ENCODE measurements at regions not wholly inside any gene's neighbourhood (a gene's known extent, or its start where the extent isn't known, plus 50 kb on each side); places are given as distances from the start of the nearest gene placed in this dataset.

- no peaks in the 10 kb centered on the region for H3K79me2 ChIP-seq (ENCODE audit: control insufficient read depth, insufficient read depth, low read length)
- H3K27ac ChIP-seq (ENCODE audit: control insufficient read depth, insufficient read depth, low read length) = no peak overlapping the region
- no peak overlapping the region for H3K4me3 ChIP-seq (ENCODE audit: control insufficient read depth in 2 of 3, extremely low read depth in 1 of 3, insufficient read depth in 2 of 3, low read depth in 1 of 3, low read length in 3 of 3)
- FAIRE-seq = no peak
- DNase-seq (ENCODE audit: low read depth, low spot score) = no peak
- no peak overlapping the region for H2AFZ ChIP-seq (ENCODE audit: control insufficient read depth, low read length)
- dilution Hi-C loops (cut with MboI; ENCODE audit: extremely low pct_ligation_motif_present, low sequenced_read_pairs) = no loop called here
- H3K9me1 ChIP-seq (ENCODE audit: control insufficient read depth, extremely low read depth, insufficient read depth, low read length) = no peaks in the 10 kb centered on the region
- peaks cover 2% of the 10 kb centered on the region for H3K9me3 ChIP-seq (ENCODE audit: control insufficient read depth, low read depth, low read length)
- no peaks in the 10 kb centered on the region for H3K4me1 ChIP-seq (ENCODE audit: control insufficient read depth, extremely low read depth, insufficient read depth, low read length)
- H3K4me2 ChIP-seq (ENCODE audit: control insufficient read depth, extremely low read depth, insufficient read depth, low read depth, low read length) = no peak overlapping the region
- H3K9ac ChIP-seq (ENCODE audit: control insufficient read depth, extremely low read depth, insufficient read depth, low read length) = no peak overlapping the region
- TF ChIP-seq EZH2 (IDR thresholded peaks at IDR 0.05; ENCODE audit: low read length) = no peak
- TF ChIP-seq, protein P1, sequence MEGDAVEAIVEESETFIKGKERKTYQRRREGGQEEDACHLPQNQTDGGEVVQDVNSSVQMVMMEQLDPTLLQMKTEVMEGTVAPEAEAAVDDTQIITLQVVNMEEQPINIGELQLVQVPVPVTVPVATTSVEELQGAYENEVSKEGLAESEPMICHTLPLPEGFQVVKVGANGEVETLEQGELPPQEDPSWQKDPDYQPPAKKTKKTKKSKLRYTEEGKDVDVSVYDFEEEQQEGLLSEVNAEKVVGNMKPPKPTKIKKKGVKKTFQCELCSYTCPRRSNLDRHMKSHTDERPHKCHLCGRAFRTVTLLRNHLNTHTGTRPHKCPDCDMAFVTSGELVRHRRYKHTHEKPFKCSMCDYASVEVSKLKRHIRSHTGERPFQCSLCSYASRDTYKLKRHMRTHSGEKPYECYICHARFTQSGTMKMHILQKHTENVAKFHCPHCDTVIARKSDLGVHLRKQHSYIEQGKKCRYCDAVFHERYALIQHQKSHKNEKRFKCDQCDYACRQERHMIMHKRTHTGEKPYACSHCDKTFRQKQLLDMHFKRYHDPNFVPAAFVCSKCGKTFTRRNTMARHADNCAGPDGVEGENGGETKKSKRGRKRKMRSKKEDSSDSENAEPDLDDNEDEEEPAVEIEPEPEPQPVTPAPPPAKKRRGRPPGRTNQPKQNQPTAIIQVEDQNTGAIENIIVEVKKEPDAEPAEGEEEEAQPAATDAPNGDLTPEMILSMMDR (optimal IDR thresholded peaks at IDR 0.05 in 1 of 3, IDR thresholded peaks at IDR 0.05 in 1 of 3, conservative IDR thresholded peaks at IDR 0.05 in 1 of 3; ENCODE audit: extremely low read depth in 1 of 3, insufficient read depth in 2 of 3, low read length in 3 of 3) = no peak
- no peaks in the 10 kb centered on the region for H4K20me1 ChIP-seq (ENCODE audit: control insufficient read depth, extremely low read depth, insufficient read depth, low read length)
- H3K36me3 ChIP-seq (ENCODE audit: control insufficient read depth in 2 of 2, extremely low read depth in 1 of 2, insufficient read depth in 2 of 2, low read length in 2 of 2) = no peaks in the 10 kb centered on the region
- H3K27me3 ChIP-seq (ENCODE audit: control insufficient read depth, extremely low read depth, insufficient read depth, low read length) = no peaks in the 10 kb centered on the region
Measured at GRCh38 chr16:64181271-64181925, 940.5 kb downstream of the CDH11 start.

GRCh38 chr16:64180136-64180900 lies 941.5 kb downstream of the CDH11 start:
- H3K4me2 ChIP-seq (ENCODE audit: control insufficient read depth, extremely low read depth, insufficient read depth, low read depth, low read length) = no peak overlapping the region
- no peaks in the 10 kb centered on the region for H3K79me2 ChIP-seq (ENCODE audit: control insufficient read depth, insufficient read depth, low read length)
- TF ChIP-seq, protein P1 (optimal IDR thresholded peaks at IDR 0.05 in 1 of 3, IDR thresholded peaks at IDR 0.05 in 1 of 3, conservative IDR thresholded peaks at IDR 0.05 in 1 of 3; ENCODE audit: extremely low read depth in 1 of 3, insufficient read depth in 2 of 3, low read length in 3 of 3) = no peak
- TF ChIP-seq EZH2 (IDR thresholded peaks at IDR 0.05; ENCODE audit: low read length) = no peak
- no peak overlapping the region for H3K27ac ChIP-seq (ENCODE audit: control insufficient read depth, insufficient read depth, low read length)
- no peak overlapping the region for H3K9ac ChIP-seq (ENCODE audit: control insufficient read depth, extremely low read depth, insufficient read depth, low read length)
- H3K36me3 ChIP-seq (ENCODE audit: control insufficient read depth in 2 of 2, extremely low read depth in 1 of 2, insufficient read depth in 2 of 2, low read length in 2 of 2) = no peaks in the 10 kb centered on the region
- dilution Hi-C loops (cut with MboI; ENCODE audit: extremely low pct_ligation_motif_present, low sequenced_read_pairs) = no loop called here
- no peaks in the 10 kb centered on the region for H3K4me1 ChIP-seq (ENCODE audit: control insufficient read depth, extremely low read depth, insufficient read depth, low read length)
- H4K20me1 ChIP-seq (ENCODE audit: control insufficient read depth, extremely low read depth, insufficient read depth, low read length) = no peaks in the 10 kb centered on the region
- FAIRE-seq (no peak), DNase-seq (ENCODE audit: low read depth, low spot score) (no peak)
- peaks cover 2% of the 10 kb centered on the region for H3K9me3 ChIP-seq (ENCODE audit: control insufficient read depth, low read depth, low read length)
- H2AFZ ChIP-seq (ENCODE audit: control insufficient read depth, low read length) = no peak overlapping the region
- H3K9me1 ChIP-seq (ENCODE audit: control insufficient read depth, extremely low read depth, insufficient read depth, low read length) = no peaks in the 10 kb centered on the region
- no peaks in the 10 kb centered on the region for H3K27me3 ChIP-seq (ENCODE audit: control insufficient read depth, extremely low read depth, insufficient read depth, low read length)
- no peak overlapping the region for H3K4me3 ChIP-seq (ENCODE audit: control insufficient read depth in 2 of 3, extremely low read depth in 1 of 3, insufficient read depth in 2 of 3, low read depth in 1 of 3, low read length in 3 of 3)

All from keratinocyte (primary cell).